ENCODE measurements at regions not wholly inside any gene's neighbourhood (a gene's known extent, or its start where the extent isn't known, plus 50 kb on each side); places are given as distances from the start of the nearest gene placed in this dataset.

- Histone ChIP-seq H3K4me3 (no peak overlapping the region), H3K4me2 (ENCODE audit: control insufficient read depth, insufficient read depth) (no peak overlapping the region), H3K79me2 (ENCODE audit: control insufficient read depth, insufficient read depth, low read length) (no peaks in the 10 kb centered on the region), H3K27me3 (replicated peaks in 1 of 2; ENCODE audit: control insufficient read depth in 2 of 2, insufficient read depth in 2 of 2, low read length in 1 of 2) (no peaks in the 10 kb centered on the region; a peak in 1 of 4 replicates), H3K4me1 (ENCODE audit: control insufficient read depth, insufficient read depth, low read length) (no peaks in the 10 kb centered on the region), H3K9ac (ENCODE audit: control insufficient read depth, insufficient read depth, low read length) (no peak overlapping the region), H3K36me3 (ENCODE audit: control insufficient read depth in 2 of 2, insufficient read depth in 2 of 2, low read length in 1 of 2) (no peaks in the 10 kb centered on the region), H4K20me1 (ENCODE audit: control insufficient read depth, insufficient read depth) (no peaks in the 10 kb centered on the region), H3K27ac (ENCODE audit: control insufficient read depth, insufficient read depth) (no peak overlapping the region), H3K9me3 (replicated peaks; ENCODE audit: control insufficient read depth, insufficient read depth, low read length) (no peaks in the 10 kb centered on the region), H2AFZ (ENCODE audit: control insufficient read depth, low read depth, low read length) (no peak overlapping the region)
- DNase-seq (ENCODE audit: low read depth, low spot score): no peak
- TF ChIP-seq MTA3 (IDR thresholded peaks at IDR 0.05; ENCODE audit: borderline replicate concordance, low read length): no peak
- TF ChIP-seq RELA (IDR thresholded peaks at IDR 0.05; ENCODE audit: borderline replicate concordance, partially characterized antibody): no peak
- no peak for TF ChIP-seq REST (IDR thresholded peaks at IDR 0.05; ENCODE audit: low read depth, low read length)
- TF ChIP-seq MEF2A (IDR thresholded peaks at IDR 0.05; ENCODE audit: insufficient read depth, low read depth, low read length): no peak
- no peak for TF ChIP-seq SMC3 (IDR thresholded peaks at IDR 0.05; ENCODE audit: borderline replicate concordance, low read length)
- TF ChIP-seq GATAD2B (conservative IDR thresholded peaks at IDR 0.05; ENCODE audit: low read depth): no peak
- TF ChIP-seq ZBED1 (IDR thresholded peaks at IDR 0.05; ENCODE audit: borderline replicate concordance): no peak
- TF ChIP-seq ATF3 (IDR thresholded peaks at IDR 0.05; ENCODE audit: borderline replicate concordance, extremely low read depth, low read depth, low read length): no peak
- no peak for TF ChIP-seq RB1 (IDR thresholded peaks at IDR 0.05; ENCODE audit: borderline replicate concordance)
- TF ChIP-seq NFYB (IDR thresholded peaks at IDR 0.05; ENCODE audit: insufficient read depth, low read depth, low read length): no peak
- no peak for TF ChIP-seq ZBTB33 (IDR thresholded peaks at IDR 0.05)
- no peak for TF ChIP-seq BMI1 (IDR thresholded peaks at IDR 0.05; ENCODE audit: borderline replicate concordance)
- no peak for TF ChIP-seq HDAC2 (IDR thresholded peaks at IDR 0.05)
- ChIA-PET RAD21 (ENCODE audit: unreplicated experiment) (no interaction called here), CTCF (no interaction called here), SMC1A (ENCODE audit: uncharacterized antibody, unreplicated experiment) (no interaction called here), POLR2A (no interaction called here)
- ATAC-seq: no peak
- intact Hi-C loops (cut with micrococcal nuclease; ENCODE audit: unreplicated experiment) (no loop called here), in situ Hi-C loops (cut with MboI) (no loop called here)
- no TSS peak for BruUV-seq (replicated peaks)
- no peak for FAIRE-seq
- WGBS (ENCODE audit: insufficient coverage, insufficient replicate concordance, low lambda C conversion rate, missing lambda C conversion rate): 30% methylated on average over 4 of the region's 4 CpGs
These were observed 62.1 kb upstream of the CNIH3 start for GRCh38 chr1:224554056-224554455.

Measured in GM12878 (cell line).